Pancreas (tissue), 10 donors: ENCODE measurements at regions not wholly inside any gene's neighbourhood (a gene's known extent, or its start where the extent isn't known, plus 50 kb on each side); places are given as distances from the start of the nearest gene placed in this dataset.

ENCODE experiments used
- ATAC-seq, 4 donors: fragments of 200-7000 bp; cut with Tn5 transposase; one replicate each; pipeline versions ENCODE4 v1.8.0 to v1.9.1; 2020; ENCODE audit warnings: mild to moderate bottlenecking in 4 of 4, moderate library complexity in 4 of 4
- DNase-seq, 6 donors: peaks; one replicate each; pipeline ENCODE4 v3.0.0-alpha.2; 2020
- FAIRE-seq: peaks from 2 replicates; lab custom pipeline; 2012; peaks lifted over from hg19 to GRCh38; lab: Jason Lieb, UNC
- H3K27ac ChIP-seq, 4 donors: fragments of 200-600 bp; sonication (generic); 1 replicate in 3 of 4; 2 replicates in 1 of 4; pipeline versions ENCODE4 v1.5.0 to v1.8.0; 2020
- H3K27me3 ChIP-seq, 4 donors: fragments of 200-600 bp; one replicate each; pipeline ENCODE4 v1.8.0; 2021
- H3K36me3 ChIP-seq, 3 donors: fragments of 200-600 bp; sonication (generic) in 1 of 3; one replicate each; pipeline versions ENCODE4 v1.5.0 to v1.8.0; 2020 to 2021
- H3K4me1 ChIP-seq, 3 donors: fragments of 200-600 bp; one replicate each; pipeline ENCODE4 v1.8.0; 2021
- H3K4me3 ChIP-seq, 4 donors: fragments of 200-600 bp; sonication (generic) in 2 of 4; one replicate each; pipeline versions ENCODE4 v1.5.0 to v1.8.0; 2020 to 2021
- H3K9me3 ChIP-seq, 4 donors: fragments of 200-600 bp; one replicate each; pipeline ENCODE4 v1.8.0; 2021
- CTCF ChIP-seq, 4 donors: fragments of 200-600 bp; sonication (generic) in 3 of 4; IDR thresholded peaks; one replicate each; pipeline versions ENCODE4 v1.5.0 to v1.8.0; 2021; ENCODE audit warnings: antibody characterized with exemption in 4 of 4
- WGBS, 2 donors: extraction: QIAGEN DNeasy Blood & Tissue Kit; methylation state at CpG; one replicate each; pipeline ENCODE4 v1.1.7; 2013; 5-methylcytosine and 5-hydroxymethylcytosine counted together
- intact Hi-C, 3 donors: fragments of 100-400 bp; cut with DNase I; formaldehyde crosslinking; loops; one replicate each; pipeline versions ENCODE4 v1.11.1 to v1.14.2; 2022
- donor health status: healthy with polysubstance abuse.
- donor health status: DM: no; HTN: no; CAD: no; lungs with moderate emphysema.
- donor health status: DM: no; HTN: no; CAD: no.
- donor health status: control.
- donor health status: control.
- donor health status: Bipolar disorder and iron deficiency.
- donor health status: DM: yes; HTN: yes; CAD: no.
- donor health status: DM: no; HTN: no; CAD: no.
- donor health status: DM: no; HTN: no; CAD: no.
- donor health status: DM: yes; HTN: yes; CAD: no.

DNA sequence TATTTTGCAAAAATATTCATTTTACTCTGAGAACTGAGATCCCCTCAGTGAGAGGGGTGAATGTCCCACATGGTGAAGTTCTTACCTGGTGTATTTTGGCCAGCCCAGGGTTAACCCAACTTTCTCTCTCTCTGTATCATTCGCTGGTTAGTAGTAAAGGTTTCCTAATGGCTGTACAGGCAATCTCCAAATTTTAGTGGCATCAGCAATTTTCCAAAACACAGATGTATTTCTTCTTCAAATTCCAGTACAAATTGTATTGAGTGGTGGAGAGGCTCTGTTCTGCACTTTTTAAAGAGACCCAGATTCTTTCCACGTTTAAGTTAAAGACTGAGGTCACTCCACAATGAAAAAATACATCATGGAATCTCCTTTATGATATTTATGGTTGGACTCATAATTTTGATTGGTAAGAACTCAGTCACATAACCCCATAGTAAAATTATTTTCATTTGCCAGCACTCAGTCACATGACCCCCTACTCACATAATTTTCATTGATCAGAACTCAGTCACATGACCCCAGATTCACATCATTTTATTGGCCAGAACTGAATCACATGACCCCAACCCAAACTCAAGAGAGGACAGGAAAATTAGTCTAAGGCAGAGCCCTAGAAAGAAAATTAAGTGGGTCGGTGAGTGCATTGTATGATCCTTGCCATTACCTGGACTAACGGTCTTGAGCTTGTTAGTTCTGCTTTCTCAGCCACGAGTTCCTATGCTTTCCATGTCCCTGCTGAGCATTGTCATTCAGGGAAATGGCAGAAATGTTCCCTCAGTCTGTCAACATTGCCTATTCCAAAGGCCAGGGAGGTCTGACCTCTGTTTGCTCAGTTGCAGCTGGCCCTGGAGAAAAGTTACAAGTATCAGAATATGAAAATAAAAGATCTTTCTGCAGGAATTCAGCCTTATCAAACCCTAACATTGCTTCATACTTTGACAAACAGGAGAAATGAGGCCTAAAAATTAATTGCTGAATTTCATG lies 1536.2 kb downstream of the AACS start:
- intact Hi-C loops = loop anchor here in 1 of 3 donors (10.0 kb wide), 1 partner anchor 217 kb away; no protein-coding TSS in a partner anchor
- Histone ChIP-seq H3K9me3 (no peaks in the 10 kb centered on the region), H3K4me3 (no peak overlapping the region), H3K36me3 (no peaks in the 10 kb centered on the region), H3K27me3 (no peaks in the 10 kb centered on the region), H3K27ac (peak overlapping the region in 2 of 4 donors; percentile 37 to 50), H3K4me1 (peaks cover 0 to 22% (median 11%) of the 10 kb centered on the region in 3 donors)
- no peak for TF ChIP-seq CTCF (IDR thresholded peaks at IDR 0.05)
- FAIRE-seq (no peak), ATAC-seq (peak; percentile 84 to 97 (median 94)), DNase-seq (peak in 3 of 6 donors; percentile 36 to 63 (median 39))
- 41 to 46% methylated on average over 5 of the region's 5 CpGs for WGBS, 2 donors

DNA sequence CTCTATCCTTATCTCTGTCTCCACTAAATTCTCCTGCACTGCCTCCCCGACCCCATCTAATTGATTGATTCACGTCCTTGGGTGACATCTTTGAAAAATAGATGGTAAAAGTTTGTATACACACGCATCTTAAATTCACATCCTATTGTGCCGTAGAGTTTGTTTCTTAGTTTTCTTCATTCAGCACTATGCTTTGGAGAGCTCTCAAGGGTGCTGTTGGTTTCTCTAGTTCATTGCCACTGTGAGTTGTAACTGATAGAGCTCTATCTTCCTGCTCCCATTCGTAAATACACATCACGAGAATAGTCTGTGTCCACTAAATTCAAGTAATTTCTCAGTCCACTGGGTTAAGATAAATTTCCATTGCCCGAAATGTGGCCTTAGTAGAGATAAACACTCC lies 1537.4 kb downstream of the AACS start:
- no peak overlapping the region for H3K4me3 ChIP-seq
- H3K4me1 ChIP-seq = peaks cover 0 to 32% (median 11%) of the 10 kb centered on the region in 3 donors
- H3K27me3 ChIP-seq = no peaks in the 10 kb centered on the region
- whole genome bisulfite sequencing, 2 donors = 54% methylated on average over 7 of the region's 7 CpGs
- H3K36me3 ChIP-seq = no peaks in the 10 kb centered on the region
- H3K9me3 ChIP-seq = no peaks in the 10 kb centered on the region
- ATAC-seq (peak in 3 of 4 donors; percentile 21 to 57 (median 53)), DNase-seq (no peak), FAIRE-seq (no peak)
- intact Hi-C loops = loop anchor here in 1 of 3 donors (10.0 kb wide), 1 partner anchor 218 kb away; no protein-coding TSS in a partner anchor
- peak overlapping the region in 2 of 4 donors; percentile 37 to 50 for H3K27ac ChIP-seq
- TF ChIP-seq CTCF (IDR thresholded peaks at IDR 0.05) = no peak

DNA sequence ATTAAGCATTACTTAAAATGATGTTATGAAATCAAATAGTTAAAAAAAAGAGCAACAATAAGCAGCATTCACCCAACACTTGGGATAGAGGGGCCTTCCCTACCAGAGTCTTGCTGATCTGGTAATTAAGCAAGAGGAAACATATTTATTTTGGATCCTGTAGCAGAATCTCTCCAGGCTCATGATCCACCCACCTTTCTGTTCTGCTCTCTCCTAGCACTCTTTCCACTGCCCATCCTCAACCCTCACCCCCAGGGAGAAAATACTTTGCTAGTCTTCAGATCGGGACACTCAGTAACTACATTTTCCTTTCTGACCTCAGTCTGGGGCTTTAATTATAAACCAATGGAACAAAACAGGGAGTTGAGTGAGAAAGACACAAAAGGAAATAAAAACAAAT lies 1541.9 kb downstream of the AACS start:
- peaks cover 0 to 22% (median 7%) of the 10 kb centered on the region in 3 donors for H3K4me1 ChIP-seq
- intact Hi-C loops = loop anchor here in 1 of 3 donors (10.0 kb wide), 1 partner anchor 222 kb away; no protein-coding TSS in a partner anchor
- FAIRE-seq (no peak), DNase-seq (no peak), ATAC-seq (peak in 1 of 4 donors; percentile 5)
- no peaks in the 10 kb centered on the region for H3K9me3 ChIP-seq
- no peak for TF ChIP-seq CTCF (IDR thresholded peaks at IDR 0.05)
- 54 to 64% methylated on average over 1 of the region's 1 CpG for WGBS, 2 donors
- no peaks in the 10 kb centered on the region for H3K36me3 ChIP-seq
- H3K27ac ChIP-seq = peak overlapping the region in 2 of 4 donors; percentile 37 to 71
- H3K4me3 ChIP-seq = no peak overlapping the region
- H3K27me3 ChIP-seq = no peaks in the 10 kb centered on the region

DNA sequence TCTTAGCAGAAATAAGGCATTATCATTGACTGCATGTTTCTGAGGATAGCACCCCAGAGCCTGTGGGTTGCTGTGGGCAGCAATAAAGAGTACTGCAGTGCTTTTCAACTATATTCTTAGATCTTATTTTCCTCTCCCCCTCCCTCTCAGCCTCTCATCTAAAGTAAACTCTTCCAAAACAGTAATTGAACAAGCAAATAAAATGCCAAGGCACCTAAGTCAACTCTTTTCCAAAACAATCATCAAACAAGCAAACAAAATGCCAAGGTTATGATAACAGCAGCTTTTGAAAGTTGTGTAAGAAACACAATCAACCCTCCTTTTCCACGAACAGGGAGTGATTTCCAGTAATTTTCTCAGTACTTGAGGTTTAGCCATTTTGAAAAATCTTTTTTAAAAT lies 1542.6 kb downstream of the AACS start:
- DNase-seq (no peak), FAIRE-seq (no peak), ATAC-seq (peak; percentile 85 to 90 (median 88))
- Histone ChIP-seq H3K4me1 (peaks cover 0 to 14% (median under 1%) of the 10 kb centered on the region in 3 donors), H3K27ac (peak overlapping the region in 2 of 4 donors; percentile 60 to 71), H3K36me3 (no peaks in the 10 kb centered on the region), H3K4me3 (no peak overlapping the region), H3K27me3 (no peaks in the 10 kb centered on the region), H3K9me3 (no peaks in the 10 kb centered on the region)
- 9 to 16% methylated on average over 1 of the region's 1 CpG for WGBS, 2 donors
- TF ChIP-seq CTCF (IDR thresholded peaks at IDR 0.05) = no peak
- intact Hi-C loops = loop anchor here in 1 of 3 donors (10.0 kb wide), 1 partner anchor 223 kb away; no protein-coding TSS in a partner anchor
